BJ (cell line): ENCODE measurements at regions not wholly inside any gene's neighbourhood (a gene's known extent, or its start where the extent isn't known, plus 50 kb on each side); places are given as distances from the start of the nearest gene placed in this dataset.

Experiments
- CTCF ChIA-PET: fragments of 350-600 bp; formaldehyde crosslinking; extraction: SDS; loops from one replicate; lab custom pipeline; 2021; ENCODE audit warnings: antibody characterized with exemption, inconsistent platforms; lab: Yijun Ruan, JAX
- POLR2A ChIA-PET: fragments of 300-600 bp; sonication (Branson Sonifier 250); formaldehyde crosslinking; extraction: SDS; loops from one replicate; lab custom pipeline; 2021; ENCODE audit warnings: antibody characterized with exemption; lab: Charles Lee
- DNase-seq: peaks from one replicate; pipeline ENCODE4 v3.0.0-alpha.2; 2011; ENCODE audit warnings: low read depth
- H3K27me3 ChIP-seq: 2 replicates; pipeline ENCODE4 v1.6.0; 2011; ENCODE audit warnings: low read length; ENCODE audit not compliant: control insufficient read depth, insufficient read depth
- H3K36me3 ChIP-seq: 2 replicates; pipeline ENCODE4 v1.5.1; 2011; ENCODE audit warnings: low read length; ENCODE audit not compliant: control insufficient read depth, insufficient read depth
- H3K4me3 ChIP-seq: 2 replicates; pipeline ENCODE4 v1.5.1; 2011; ENCODE audit warnings: low read depth, mild to moderate bottlenecking, control low read depth, low read length
- TF ChIP-seq, protein P1 (sequence below): IDR thresholded peaks from 2 replicates; pipeline ENCODE4 v1.5.1; 2011; ENCODE audit warnings: low read depth, mild to moderate bottlenecking, control low read depth, inconsistent platforms, low read length, moderate library complexity; ENCODE audit not compliant: insufficient read depth

- POLR2A ChIA-PET, result interaction anchor here (0.5 to 1.0 kb wide), 4 partner anchors 67 to 142 kb away, joined by 3 to 5 read pairs (median 4); partner anchors contain the start of gene GLS
- no peak overlapping the region for H3K4me3 ChIP-seq
- CTCF ChIA-PET, result interaction anchor here (0.6 to 1.7 kb wide), 6 partner anchors 8 to 77 kb away, joined by 3 to 9 read pairs (median 4); no protein-coding TSS in a partner anchor
Observed at GRCh38 chr2:190812506-190813294, 67.9 kb upstream of the GLS start.

DNA sequence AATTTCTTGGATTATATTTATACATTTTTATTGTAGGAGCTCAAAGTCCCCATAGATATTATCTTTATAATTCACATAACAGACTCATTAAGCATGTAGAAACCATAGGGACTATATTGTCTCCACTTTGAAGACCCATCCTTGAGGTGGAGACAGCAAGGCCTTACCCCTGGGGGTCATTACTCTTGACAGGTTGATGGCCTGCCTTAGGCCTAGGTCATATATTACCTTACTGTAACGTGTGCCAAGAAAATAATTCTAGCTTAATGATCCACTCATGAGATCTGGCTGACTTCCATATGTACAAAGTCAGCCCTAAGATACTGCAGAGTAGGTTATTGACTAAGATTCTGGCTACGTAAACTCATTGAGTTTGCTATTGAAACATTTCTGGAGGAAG lies 65.4 kb upstream of the GLS start:
- DNase-seq, result no peak
- Histone ChIP-seq H3K36me3 (no peaks in the 10 kb centered on the region), H3K27me3 (no peaks in the 10 kb centered on the region), H3K4me3 (no peak overlapping the region)
- TF ChIP-seq, protein P1, sequence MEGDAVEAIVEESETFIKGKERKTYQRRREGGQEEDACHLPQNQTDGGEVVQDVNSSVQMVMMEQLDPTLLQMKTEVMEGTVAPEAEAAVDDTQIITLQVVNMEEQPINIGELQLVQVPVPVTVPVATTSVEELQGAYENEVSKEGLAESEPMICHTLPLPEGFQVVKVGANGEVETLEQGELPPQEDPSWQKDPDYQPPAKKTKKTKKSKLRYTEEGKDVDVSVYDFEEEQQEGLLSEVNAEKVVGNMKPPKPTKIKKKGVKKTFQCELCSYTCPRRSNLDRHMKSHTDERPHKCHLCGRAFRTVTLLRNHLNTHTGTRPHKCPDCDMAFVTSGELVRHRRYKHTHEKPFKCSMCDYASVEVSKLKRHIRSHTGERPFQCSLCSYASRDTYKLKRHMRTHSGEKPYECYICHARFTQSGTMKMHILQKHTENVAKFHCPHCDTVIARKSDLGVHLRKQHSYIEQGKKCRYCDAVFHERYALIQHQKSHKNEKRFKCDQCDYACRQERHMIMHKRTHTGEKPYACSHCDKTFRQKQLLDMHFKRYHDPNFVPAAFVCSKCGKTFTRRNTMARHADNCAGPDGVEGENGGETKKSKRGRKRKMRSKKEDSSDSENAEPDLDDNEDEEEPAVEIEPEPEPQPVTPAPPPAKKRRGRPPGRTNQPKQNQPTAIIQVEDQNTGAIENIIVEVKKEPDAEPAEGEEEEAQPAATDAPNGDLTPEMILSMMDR, result no peak
- POLR2A ChIA-PET, result no interaction called here
- CTCF ChIA-PET, result interaction anchor here (0.6 kb wide), 1 partner anchor 10 kb away, joined by 4 read pairs; no protein-coding TSS in a partner anchor

More at GRCh38 chr2:190812506-190813294, 67.9 kb upstream of the GLS start:
- DNase-seq, result peak; percentile 43
- Histone ChIP-seq H3K36me3 (no peaks in the 10 kb centered on the region), H3K27me3 (no peaks in the 10 kb centered on the region)
- TF ChIP-seq, protein P1, result no peak

- H3K27me3 ChIP-seq, result no peaks in the 10 kb centered on the region
- ChIA-PET POLR2A (no interaction called here), CTCF (no interaction called here)
- H3K36me3 ChIP-seq, result no peaks in the 10 kb centered on the region
- no peak overlapping the region for H3K4me3 ChIP-seq
- TF ChIP-seq, protein P1, result no peak
- no peak for DNase-seq
Observed at GRCh38 chr2:190817082-190817481, 63.5 kb upstream of the GLS start.

DNA sequence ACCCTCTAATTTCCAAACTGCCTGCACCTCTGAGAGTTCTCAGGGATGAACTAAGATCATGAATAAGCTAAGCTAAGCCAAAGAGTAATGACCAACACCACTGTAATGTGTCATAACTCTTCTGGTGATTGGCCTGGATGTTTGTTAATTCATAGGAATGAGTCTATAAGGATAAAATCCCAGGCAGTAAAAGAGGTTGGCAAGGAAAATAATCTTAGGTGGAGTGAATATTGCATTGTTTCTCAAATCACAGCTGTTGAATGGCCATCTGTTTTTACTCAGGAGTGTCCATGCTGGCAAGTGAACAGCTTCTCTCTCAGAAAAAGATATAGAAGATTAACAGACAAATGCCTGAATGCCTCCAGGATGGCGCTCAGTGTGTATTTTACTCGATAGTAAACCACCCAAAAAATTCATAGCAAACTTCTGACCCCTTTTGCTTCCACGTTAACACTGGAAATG lies 60.8 kb upstream of the GLS start:
- no peaks in the 10 kb centered on the region for H3K36me3 ChIP-seq
- CTCF ChIA-PET, result interaction anchor here (1.1 kb wide), 2 partner anchors 11 to 30 kb away, joined by 3 read pairs; no protein-coding TSS in a partner anchor
- POLR2A ChIA-PET, result interaction anchor here (0.6 to 0.8 kb wide), 3 partner anchors 15 to 61 kb away, joined by 3 to 4 read pairs (median 4); no protein-coding TSS in a partner anchor
- no peak overlapping the region for H3K4me3 ChIP-seq
- TF ChIP-seq, protein P1, result no peak
- H3K27me3 ChIP-seq, result no peaks in the 10 kb centered on the region
- peak; percentile 86 for DNase-seq

GRCh38 chr2:190820416-190820815 lies 60.2 kb upstream of the GLS start:
- H3K36me3 ChIP-seq, result no peaks in the 10 kb centered on the region
- H3K4me3 ChIP-seq, result no peak overlapping the region
- TF ChIP-seq, protein P1, result no peak
- ChIA-PET CTCF (interaction anchor here (1.1 kb wide), 2 partner anchors 12 to 30 kb away, joined by 3 read pairs; no protein-coding TSS in a partner anchor), POLR2A (interaction anchor here (0.7 kb wide), 1 partner anchor 15 kb away, joined by 3 read pairs; no protein-coding TSS in a partner anchor)
- no peaks in the 10 kb centered on the region for H3K27me3 ChIP-seq
- no peak for DNase-seq
